DMS114 treated with DMSO at 0.1 percent for 48 hours (cell line): ENCODE measurements at regions not wholly inside any gene's neighbourhood (a gene's known extent, or its start where the extent isn't known, plus 50 kb on each side); places are given as distances from the start of the nearest gene placed in this dataset.

Source experiments
- DNase-seq: peaks from one replicate; lab custom pipeline; 2025; ENCODE audit not compliant: unreplicated experiment; lab: John Stamatoyannopoulos, UW

- DNase-seq: no peak
Observed at GRCh38 chr12:126337556-126338441, 1272.6 kb downstream of the AACS start.

- no peak for DNase-seq
Observed at GRCh38 chr12:126342866-126343265, 1277.6 kb downstream of the AACS start.

- no peak for DNase-seq
Observed at GRCh38 chr12:126343321-126343720, 1278.1 kb downstream of the AACS start.

- DNase-seq: no peak
Observed at GRCh38 chr12:126346087-126346486, 1280.9 kb downstream of the AACS start.

GRCh38 chr12:126347421-126347820 is 1282.2 kb downstream of the AACS start:
- no peak for DNase-seq

- no peak for DNase-seq
Observed at GRCh38 chr12:126349383-126349782, 1284.1 kb downstream of the AACS start.

- no peak for DNase-seq
Observed at GRCh38 chr12:126353604-126354003, 1288.4 kb downstream of the AACS start.

GRCh38 chr12:126354633-126355032 is 1289.4 kb downstream of the AACS start:
- DNase-seq: no peak

- DNase-seq: no peak
Observed at GRCh38 chr12:126355346-126355745, 1290.1 kb downstream of the AACS start.

- DNase-seq: no peak
Observed at GRCh38 chr12:126358806-126359205, 1293.6 kb downstream of the AACS start.

GRCh38 chr12:126359216-126359615 is 1294.0 kb downstream of the AACS start:
- no peak for DNase-seq

GRCh38 chr12:126361804-126362203 is 1296.6 kb downstream of the AACS start:
- DNase-seq: no peak

- no peak for DNase-seq
Observed at GRCh38 chr12:126362493-126362892, 1297.3 kb downstream of the AACS start.

- no peak for DNase-seq
Observed at GRCh38 chr12:126362964-126363363, 1297.7 kb downstream of the AACS start.

- no peak for DNase-seq
Observed at GRCh38 chr12:126369487-126370463, 1304.5 kb downstream of the AACS start.

GRCh38 chr12:126383506-126383905 is 1318.3 kb downstream of the AACS start:
- DNase-seq: no peak

GRCh38 chr12:126384026-126384564 is 1318.9 kb downstream of the AACS start:
- no peak for DNase-seq

- DNase-seq: no peak
Observed at GRCh38 chr12:126385785-126386184, 1320.5 kb downstream of the AACS start.

- DNase-seq: no peak
Observed at GRCh38 chr12:126389220-126389841, 1324.1 kb downstream of the AACS start.

- DNase-seq: no peak
Observed at GRCh38 chr12:126389961-126390360, 1324.7 kb downstream of the AACS start.

GRCh38 chr12:126390969-126391566 is 1325.8 kb downstream of the AACS start:
- DNase-seq: no peak
